Nephron progenitor cell (in vitro differentiated cells): ENCODE measurements at regions not wholly inside any gene's neighbourhood (a gene's known extent, or its start where the extent isn't known, plus 50 kb on each side); places are given as distances from the start of the nearest gene placed in this dataset.
"Not testable (repeated sequence)": the region's sequence is repeated elsewhere in the genome, so short reads cannot be mapped to it uniquely, and the experiment has no call there.

ENCODE experiments used
- DNase-seq: peaks from one replicate; pipeline ENCODE4 v3.0.0; 2021
- H3K27ac Mint-ChIP-seq: 2 replicates; pipeline ENCODE4 v1.8.0; 2021; ENCODE audit warnings: mild to moderate bottlenecking, moderate library complexity, mixed read lengths
- H3K27me3 Mint-ChIP-seq: 2 replicates; pipeline ENCODE4 v1.8.0; 2021; ENCODE audit warnings: mild to moderate bottlenecking, low read depth, mixed read lengths; ENCODE audit not compliant: poor library complexity
- H3K36me3 Mint-ChIP-seq: 2 replicates; pipeline ENCODE4 v1.8.0; 2021; ENCODE audit warnings: low read depth, mixed read lengths
- H3K4me1 Mint-ChIP-seq: 2 replicates; pipeline ENCODE4 v1.8.0; 2021; ENCODE audit warnings: mixed read lengths
- H3K4me3 Mint-ChIP-seq: 2 replicates; pipeline ENCODE4 v1.8.0; 2021; ENCODE audit warnings: mild to moderate bottlenecking, moderate library complexity, mixed read lengths
- H3K9me3 Mint-ChIP-seq: 2 replicates; pipeline ENCODE4 v1.8.0; 2021; ENCODE audit warnings: mild to moderate bottlenecking, moderate library complexity, mixed read lengths
- CTCF ChIP-seq: fragments of 200-600 bp; sonication (generic); IDR thresholded peaks from 2 replicates; pipeline ENCODE4 v1.5.0; 2021; ENCODE audit warnings: antibody characterized with exemption

- no peak for DNase-seq
- Mint-ChIP-seq H3K27me3 (peaks cover 3% of the 10 kb centered on the region), H3K4me1 (no peaks in the 10 kb centered on the region), H3K4me3 (no peak overlapping the region), H3K36me3 (no peaks in the 10 kb centered on the region), H3K27ac (no peak overlapping the region), H3K9me3 (peaks cover 33% of the 10 kb centered on the region)
- TF ChIP-seq CTCF: no peak
Observed at GRCh38 chr2:208757364-208757763, 350.8 kb downstream of the PTH2R start.

DNA sequence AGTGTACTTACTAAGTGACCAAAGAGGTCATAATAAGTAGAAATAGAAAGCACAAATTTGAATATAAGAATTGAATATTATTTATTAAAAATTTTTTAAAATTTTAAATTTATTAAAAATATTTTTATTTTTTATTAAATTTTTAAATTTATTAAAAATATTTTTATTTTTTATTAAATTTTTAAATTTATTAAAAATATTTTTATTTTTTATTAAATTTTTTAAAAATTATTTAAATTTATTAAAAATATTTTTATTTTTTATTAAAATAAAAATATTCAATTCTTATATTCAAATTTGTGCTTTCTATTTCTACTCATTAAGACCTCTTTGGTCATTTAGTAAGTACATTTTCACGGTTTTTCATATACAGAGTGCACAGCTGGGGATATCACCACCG lies 366.5 kb downstream of the PTH2R start:
- not testable (repeated sequence) for DNase-seq, H3K27me3 Mint-ChIP-seq, H3K4me3 Mint-ChIP-seq, H3K4me1 Mint-ChIP-seq, H3K36me3 Mint-ChIP-seq, H3K9me3 Mint-ChIP-seq, H3K27ac Mint-ChIP-seq

GRCh38 chr2:208781166-208781565 lies 374.6 kb downstream of the PTH2R start:
- Mint-ChIP-seq H3K4me1 (no peaks in the 10 kb centered on the region), H3K27me3 (no peaks in the 10 kb centered on the region), H3K27ac (no peak overlapping the region), H3K4me3 (no peak overlapping the region), H3K36me3 (no peaks in the 10 kb centered on the region), H3K9me3 (peaks cover 18% of the 10 kb centered on the region)
- TF ChIP-seq CTCF: no peak
- DNase-seq: no peak

DNA sequence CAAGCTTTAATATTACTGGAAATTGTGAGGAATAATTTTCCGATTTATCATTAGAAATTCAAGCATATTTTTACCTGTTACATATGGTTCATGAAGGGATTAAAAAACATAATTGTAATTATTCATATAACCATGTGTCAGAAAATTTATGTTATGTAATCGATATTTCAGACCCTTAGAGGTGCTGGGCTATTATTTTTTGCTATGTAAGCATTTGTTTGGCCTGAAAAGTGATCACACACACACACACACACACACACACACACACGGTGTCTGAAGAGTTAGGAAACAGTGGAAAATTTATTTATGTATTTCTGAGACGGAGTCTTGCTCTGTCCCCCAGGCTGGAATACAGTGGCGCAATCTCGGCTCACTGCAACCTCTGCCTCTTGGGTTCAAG lies 375.5 kb downstream of the PTH2R start:
- H3K4me1 Mint-ChIP-seq: no peaks in the 10 kb centered on the region
- H3K27ac Mint-ChIP-seq: no peak overlapping the region
- peaks cover 20% of the 10 kb centered on the region for H3K9me3 Mint-ChIP-seq
- TF ChIP-seq CTCF: no peak
- H3K4me3 Mint-ChIP-seq: no peak overlapping the region
- no peaks in the 10 kb centered on the region for H3K27me3 Mint-ChIP-seq
- no peak for DNase-seq
- no peaks in the 10 kb centered on the region for H3K36me3 Mint-ChIP-seq

GRCh38 chr2:208783184-208783583 lies 376.6 kb downstream of the PTH2R start:
- Mint-ChIP-seq H3K27ac (no peak overlapping the region), H3K4me1 (no peaks in the 10 kb centered on the region), H3K27me3 (no peaks in the 10 kb centered on the region), H3K4me3 (no peak overlapping the region), H3K36me3 (no peaks in the 10 kb centered on the region), H3K9me3 (peaks cover 26% of the 10 kb centered on the region)
- DNase-seq: no peak
- TF ChIP-seq CTCF: no peak

DNA sequence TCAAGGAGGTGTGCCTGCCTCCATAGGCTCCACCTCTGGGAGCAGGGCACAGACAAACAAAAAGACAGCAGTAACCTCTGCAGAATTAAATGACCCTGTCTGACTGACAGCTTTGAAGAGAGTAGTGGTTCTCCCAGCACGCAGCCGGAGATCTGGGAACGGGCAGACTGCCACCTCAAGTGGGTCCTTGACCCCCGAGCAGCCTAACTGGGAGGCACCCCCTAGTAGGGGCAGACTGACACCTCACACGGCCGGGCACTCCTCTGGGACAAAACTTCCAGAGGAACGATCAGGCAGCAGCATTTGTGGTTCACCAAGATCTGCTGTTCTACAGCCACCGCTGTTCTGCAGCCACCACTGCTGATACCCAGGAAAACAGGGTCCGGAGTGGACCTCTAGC lies 378.2 kb downstream of the PTH2R start:
- H3K36me3 Mint-ChIP-seq, H3K27ac Mint-ChIP-seq, DNase-seq, H3K4me3 Mint-ChIP-seq, H3K27me3 Mint-ChIP-seq, H3K4me1 Mint-ChIP-seq: not testable (repeated sequence)
- peaks cover 26% of the 10 kb centered on the region for H3K9me3 Mint-ChIP-seq

DNA sequence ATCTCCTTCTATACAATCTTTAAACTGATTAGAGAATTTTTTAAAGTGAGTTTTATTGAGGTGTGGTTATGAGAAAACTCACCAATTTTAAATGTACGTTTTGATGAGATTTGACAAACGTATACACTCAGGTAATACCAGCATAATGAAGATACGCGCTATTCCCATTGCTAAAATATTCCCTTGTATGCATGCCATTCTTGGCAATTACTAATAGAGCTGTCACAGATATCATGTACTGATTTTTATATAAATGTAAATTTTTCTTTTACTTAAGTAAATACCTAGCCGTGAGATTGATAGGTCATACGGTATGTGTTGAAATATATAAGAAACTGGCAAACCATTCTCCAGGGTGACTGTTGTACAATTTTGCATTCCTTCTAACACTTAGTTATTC lies 384.7 kb downstream of the PTH2R start:
- DNase-seq: no peak
- Mint-ChIP-seq H3K36me3 (no peaks in the 10 kb centered on the region), H3K9me3 (peaks cover 8% of the 10 kb centered on the region), H3K4me1 (no peaks in the 10 kb centered on the region), H3K4me3 (no peak overlapping the region), H3K27me3 (no peaks in the 10 kb centered on the region), H3K27ac (no peak overlapping the region)
- no peak for TF ChIP-seq CTCF
